GM18873 (cell line): ENCODE measurements at regions not wholly inside any gene's neighbourhood (a gene's known extent, or its start where the extent isn't known, plus 50 kb on each side); places are given as distances from the start of the nearest gene placed in this dataset.

ENCODE experiments used
- ATAC-seq: cut with Tn5 transposase; IDR thresholded peaks from one replicate; pipeline ENCODE4 v1.9.1; 2021; ENCODE audit warnings: mild to moderate bottlenecking, moderate library complexity, moderate number of reproducible peaks; ENCODE audit not compliant: unreplicated experiment, low FRiP score

GRCh38 chr6:24010133-24010532 is 115.9 kb upstream of the NRSN1 start:
- ATAC-seq = no peak

- no peak for ATAC-seq
These were observed 109.7 kb upstream of the NRSN1 start for GRCh38 chr6:24016286-24016685.

GRCh38 chr6:24016857-24017256 is 109.2 kb upstream of the NRSN1 start:
- ATAC-seq = no peak

- ATAC-seq = no peak
These were observed 106.6 kb upstream of the NRSN1 start for GRCh38 chr6:24019393-24019792.

- ATAC-seq = no peak
These were observed 106.2 kb upstream of the NRSN1 start for GRCh38 chr6:24019830-24020229.

- ATAC-seq = no peak
These were observed 100.0 kb upstream of the NRSN1 start for GRCh38 chr6:24026050-24026449.

GRCh38 chr6:24031496-24031895 is 94.5 kb upstream of the NRSN1 start:
- no peak for ATAC-seq

- no peak for ATAC-seq
These were observed 92.9 kb upstream of the NRSN1 start for GRCh38 chr6:24032896-24033688.

GRCh38 chr6:24043848-24044247 is 82.2 kb upstream of the NRSN1 start:
- no peak for ATAC-seq

GRCh38 chr6:24051942-24052589 is 73.9 kb upstream of the NRSN1 start:
- ATAC-seq = no peak

- no peak for ATAC-seq
These were observed 73.4 kb upstream of the NRSN1 start for GRCh38 chr6:24052590-24052961.

GRCh38 chr6:24053057-24053456 is 73.0 kb upstream of the NRSN1 start:
- no peak for ATAC-seq

GRCh38 chr6:24054388-24054787 is 71.6 kb upstream of the NRSN1 start:
- no peak for ATAC-seq

GRCh38 chr6:24056567-24056966 is 69.4 kb upstream of the NRSN1 start:
- no peak for ATAC-seq

- ATAC-seq = no peak
These were observed 69.0 kb upstream of the NRSN1 start for GRCh38 chr6:24057030-24057429.

GRCh38 chr6:24060982-24061754 is 64.8 kb upstream of the NRSN1 start:
- peak; percentile 95 for ATAC-seq

- ATAC-seq = no peak
These were observed 61.9 kb upstream of the NRSN1 start for GRCh38 chr6:24064106-24064505.

- ATAC-seq = no peak
These were observed 61.2 kb upstream of the NRSN1 start for GRCh38 chr6:24064832-24065231.

- no peak for ATAC-seq
These were observed 56.5 kb upstream of the NRSN1 start for GRCh38 chr6:24069526-24069925.

GRCh38 chr6:24072038-24072746 is 53.8 kb upstream of the NRSN1 start:
- no peak for ATAC-seq

GRCh38 chr6:24076011-24076410 is 50.0 kb upstream of the NRSN1 start:
- ATAC-seq = no peak
